Panc1 (cell line): ENCODE measurements at regions not wholly inside any gene's neighbourhood (a gene's known extent, or its start where the extent isn't known, plus 50 kb on each side); places are given as distances from the start of the nearest gene placed in this dataset.

ENCODE experiments used
- ATAC-seq: fragments of 200-7000 bp; cut with Tn5 transposase; 2 replicates; pipeline ENCODE4 v1.9.1; 2020; ENCODE audit warnings: mild to moderate bottlenecking, moderate library complexity
- BruUV-seq: library from RNA; stranded (reverse); fragments of 400-500 nt; replicated peaks from 2 replicates; lab custom pipeline; 2021; lab: Mats Ljungman, UMichigan
- CTCF ChIA-PET: fragments of 300-600 bp; sonication (Branson Sonifier 250); formaldehyde crosslinking; loops from one replicate; lab custom pipeline; 2022; ENCODE audit warnings: antibody characterized with exemption; lab: Charles Lee
- POLR2A ChIA-PET: fragments of 300-600 bp; sonication (Branson Sonifier 250); formaldehyde crosslinking; loops from one replicate; lab custom pipeline; 2022; ENCODE audit warnings: antibody characterized with exemption; lab: Charles Lee
- DNase-seq: peaks from one replicate; pipeline ENCODE4 v3.0.0-alpha.2; 2010; ENCODE audit warnings: low read depth, low spot score
- H3K27ac ChIP-seq: 2 replicates; pipeline ENCODE4 v1.5.1; 2011; ENCODE audit warnings: mild to moderate bottlenecking, low read length, inconsistent platforms
- H3K27me3 ChIP-seq: fragments of 200-500 bp; sonication (Bioruptor generic); 2 replicates; pipeline ENCODE4 v1.6.0; 2014; ENCODE audit warnings: low read length, inconsistent platforms; ENCODE audit not compliant: control insufficient read depth, insufficient read depth
- H3K36me3 ChIP-seq: fragments of 200-500 bp; sonication (Bioruptor generic); 2 replicates; pipeline ENCODE4 v1.5.1; 2014; ENCODE audit warnings: inconsistent platforms, mild to moderate bottlenecking, low read length, moderate library complexity; ENCODE audit not compliant: control insufficient read depth, insufficient read depth
- H3K4me1 ChIP-seq: 2 replicates; pipeline ENCODE4 v1.5.1; 2011; ENCODE audit warnings: inconsistent platforms, mild to moderate bottlenecking, low read length, moderate library complexity; ENCODE audit not compliant: control insufficient read depth, insufficient read depth
- H3K4me3 ChIP-seq, 2 experiments: 2 replicates each; pipeline ENCODE4 v1.5.1; 2011 to 2012; ENCODE audit warnings: low read depth in 2 of 2, low read length in 2 of 2, mild to moderate bottlenecking in 2 of 2, inconsistent platforms in 1 of 2, moderate library complexity in 1 of 2
- H3K9me3 ChIP-seq: fragments of 200-500 bp; sonication (Bioruptor generic); 2 replicates; pipeline ENCODE4 v1.5.1; 2014; ENCODE audit warnings: low read depth, mild to moderate bottlenecking, inconsistent platforms, low read length, moderate library complexity; ENCODE audit not compliant: control insufficient read depth, insufficient read depth
- CTCF ChIP-seq: fragments of 450-650 bp; IDR thresholded peaks from 2 replicates; pipeline ENCODE4 v1.5.1; 2017; ENCODE audit warnings: mild to moderate bottlenecking
- POLR2AphosphoS5 ChIP-seq: IDR thresholded peaks from 2 replicates; pipeline ENCODE4 v1.6.1; 2012; ENCODE audit warnings: mild to moderate bottlenecking, low read depth, low read length, moderate library complexity
- REST ChIP-seq, 2 experiments: IDR thresholded peaks; 2 replicates each; pipeline ENCODE4 v1.6.1; 2011 to 2012; ENCODE audit warnings: low read depth in 2 of 2, control low read depth in 1 of 2, low read length in 1 of 2, mild to moderate bottlenecking in 1 of 2, moderate library complexity in 1 of 2; ENCODE audit not compliant: insufficient read depth in 1 of 2
- SIN3A ChIP-seq: IDR thresholded peaks from 2 replicates; pipeline ENCODE4 v1.6.1; 2012; ENCODE audit warnings: low read depth, mild to moderate bottlenecking, low read length, moderate library complexity, borderline replicate concordance; ENCODE audit not compliant: insufficient read depth
- TCF7L2 ChIP-seq: IDR thresholded peaks from 2 replicates; pipeline ENCODE4 v1.6.1; 2011; ENCODE audit warnings: mild to moderate bottlenecking, low read depth, low read length, inconsistent platforms
- in situ Hi-C: cut with HindIII; loops from 2 replicates; pipeline ENCODE4 v1.10.0; 2016; ENCODE audit warnings: low sequenced_read_pairs, low pct_unique_long_range_greater_than_20kb
- intact Hi-C: fragments of 100-400 bp; cut with micrococcal nuclease; formaldehyde crosslinking; loops from one replicate; pipeline ENCODE4 v1.10.0; 2022; ENCODE audit not compliant: unreplicated experiment

GRCh38 chr7:109963741-109964140 is 1127.2 kb upstream of the LRRN3 start:
- in situ Hi-C loops (no loop called here), intact Hi-C loops (no loop called here)
- H3K9me3 ChIP-seq: no peaks in the 10 kb centered on the region
- no peaks in the 10 kb centered on the region for H3K4me1 ChIP-seq
- no TSS peak for BruUV-seq
- H3K4me3 ChIP-seq: no peak overlapping the region
- CTCF ChIA-PET: no interaction called here
- H3K27me3 ChIP-seq: no peaks in the 10 kb centered on the region
- no peak overlapping the region for H3K27ac ChIP-seq
- POLR2A ChIA-PET: no interaction called here
- no peak for ATAC-seq
- TF ChIP-seq POLR2AphosphoS5 (no peak), CTCF (no peak), SIN3A (no peak), TCF7L2 (no peak), REST (IDR thresholded peaks at IDR 0.05; ENCODE audit: insufficient read depth in 1 of 2, low read depth in 2 of 2, low read length in 1 of 2) (no peak)
- no peaks in the 10 kb centered on the region for H3K36me3 ChIP-seq
- no peak for DNase-seq

- DNase-seq: peak; percentile 77
- CTCF ChIA-PET: no interaction called here
- H3K9me3 ChIP-seq: no peaks in the 10 kb centered on the region
- no peaks in the 10 kb centered on the region for H3K36me3 ChIP-seq
- intact Hi-C loops: no loop called here
- TF ChIP-seq SIN3A (no peak), POLR2AphosphoS5 (no peak), TCF7L2 (no peak), CTCF (no peak), REST (IDR thresholded peaks at IDR 0.05; ENCODE audit: insufficient read depth in 1 of 2, low read depth in 2 of 2, low read length in 1 of 2) (no peak)
- no peaks in the 10 kb centered on the region for H3K27me3 ChIP-seq
- BruUV-seq: no TSS peak
- no peak; the same call in 1 of the 2 replicates for ATAC-seq
- POLR2A ChIA-PET: no interaction called here
- no peak overlapping the region for H3K4me3 ChIP-seq
- H3K4me1 ChIP-seq: no peaks in the 10 kb centered on the region
- in situ Hi-C loops: no loop called here
- no peak overlapping the region for H3K27ac ChIP-seq
These were observed 1126.1 kb upstream of the LRRN3 start for GRCh38 chr7:109964780-109965179.
